CD14-positive monocyte (primary cell): ENCODE measurements at regions not wholly inside any gene's neighbourhood (a gene's known extent, or its start where the extent isn't known, plus 50 kb on each side); places are given as distances from the start of the nearest gene placed in this dataset. TPM values are rescaled to one million over a fixed set of nuclear protein-coding genes. Genes with fewer than 3 reads are reported as not detected.

Experiments
- DNase-seq, 3 donors: peaks; one replicate each; pipeline ENCODE4 v3.0.0-alpha.2; 2011 to 2022
- H2AFZ ChIP-seq: 2 replicates; pipeline ENCODE4 v1.6.0; 2012; ENCODE audit warnings: mild to moderate bottlenecking, low read depth, low read length, inconsistent platforms; ENCODE audit not compliant: insufficient read depth, poor library complexity, severe bottlenecking
- H3K27ac ChIP-seq, 2 donors: 1 replicate in 1 of 2; 2 replicates in 1 of 2; pipeline ENCODE4 v1.5.1; 2012 to 2013; ENCODE audit warnings: low read length in 2 of 2, control low read depth in 1 of 2, inconsistent platforms in 1 of 2, low read depth in 1 of 2, mild to moderate bottlenecking in 1 of 2
- H3K27me3 ChIP-seq, 2 donors: one replicate each; pipeline versions ENCODE4 v1.6.0 to v1.6.1; 2011 to 2013; ENCODE audit warnings: low read length in 2 of 2; ENCODE audit not compliant: control insufficient read depth in 2 of 2, insufficient read depth in 2 of 2
- H3K36me3 ChIP-seq, 2 donors: replicated peaks in 1 of 2; 1 replicate in 1 of 2; 2 replicates in 1 of 2; pipeline versions ENCODE4 v1.5.1 to v1.6.1; 2012 to 2013; ENCODE audit warnings: low read length in 2 of 2, control low read depth in 1 of 2, inconsistent platforms in 1 of 2, mild to moderate bottlenecking in 1 of 2; ENCODE audit not compliant: insufficient read depth in 2 of 2, control insufficient read depth in 1 of 2
- H3K4me1 ChIP-seq, 2 donors: 1 replicate in 1 of 2; 2 replicates in 1 of 2; pipeline versions ENCODE4 v1.5.1 to v1.6.1; 2012 to 2013; ENCODE audit warnings: low read length in 2 of 2, control low read depth in 1 of 2, inconsistent platforms in 1 of 2, mild to moderate bottlenecking in 1 of 2, moderate library complexity in 1 of 2; ENCODE audit not compliant: insufficient read depth in 2 of 2, control insufficient read depth in 1 of 2
- H3K4me2 ChIP-seq: replicated peaks from 2 replicates; pipeline ENCODE3; 2012; ENCODE audit warnings: low read length, moderate library complexity, mild to moderate bottlenecking; ENCODE audit not compliant: poor library complexity, severe bottlenecking; ENCODE audit errors: extremely low read depth
- H3K4me3 ChIP-seq, 3 experiments: fragments of 200-600 bp in 1 of 3; sonication (generic) in 1 of 3; replicated peaks in 1 of 3; 1 replicate in 2 of 3; 2 replicates in 1 of 3; pipeline ENCODE4 v1.5.1; 2011 to 2013; ENCODE audit warnings: low read length in 3 of 3, mild to moderate bottlenecking in 3 of 3, control low read depth in 2 of 3, low read depth in 2 of 3, inconsistent platforms in 1 of 3, moderate library complexity in 1 of 3
- H3K79me2 ChIP-seq: 2 replicates; pipeline ENCODE4 v1.6.0; 2012; ENCODE audit warnings: mild to moderate bottlenecking, control low read depth, inconsistent platforms, low read length, moderate library complexity; ENCODE audit not compliant: insufficient read depth
- H3K9ac ChIP-seq: 2 replicates; pipeline ENCODE4 v1.6.0; 2017; ENCODE audit warnings: low read length, mild to moderate bottlenecking; ENCODE audit not compliant: insufficient read depth, poor library complexity, severe bottlenecking
- H3K9me3 ChIP-seq, 2 donors: replicated peaks in 1 of 2; 1 replicate in 1 of 2; 2 replicates in 1 of 2; pipeline versions ENCODE4 v1.5.1 to v1.6.1; 2012 to 2013; ENCODE audit warnings: low read length in 2 of 2, control low read depth in 1 of 2; ENCODE audit not compliant: control insufficient read depth in 1 of 2, insufficient read depth in 1 of 2
- H4K20me1 ChIP-seq: 2 replicates; pipeline ENCODE4 v1.6.0; 2012; ENCODE audit warnings: mild to moderate bottlenecking, low read length, control low read depth, moderate library complexity; ENCODE audit not compliant: insufficient read depth
- H3K27ac Mint-ChIP-seq, 7 donors: one replicate each; pipeline ENCODE4 v1.8.0; 2020; ENCODE audit warnings: mild to moderate bottlenecking in 7 of 7, mixed read lengths in 7 of 7, moderate library complexity in 6 of 7, inconsistent platforms in 2 of 7
- H3K27me3 Mint-ChIP-seq, 3 donors: one replicate each; pipeline ENCODE4 v1.8.0; 2021 to 2022; ENCODE audit warnings: low read depth in 3 of 3, mild to moderate bottlenecking in 3 of 3, mixed read lengths in 3 of 3, moderate library complexity in 3 of 3, inconsistent platforms in 1 of 3
- H3K36me3 Mint-ChIP-seq, 2 donors: one replicate each; pipeline ENCODE4 v1.8.0; 2020; ENCODE audit warnings: mixed read lengths in 2 of 2, inconsistent platforms in 1 of 2, mild to moderate bottlenecking in 1 of 2
- H3K4me1 Mint-ChIP-seq: one replicate; pipeline ENCODE4 v1.8.0; 2020; ENCODE audit warnings: mild to moderate bottlenecking, mixed read lengths
- H3K4me3 Mint-ChIP-seq, 2 donors: one replicate each; pipeline ENCODE4 v1.8.0; 2020; ENCODE audit warnings: mild to moderate bottlenecking in 2 of 2, mixed read lengths in 2 of 2, moderate library complexity in 1 of 2
- H3K9me3 Mint-ChIP-seq, 7 donors: one replicate each; pipeline ENCODE4 v1.8.0; 2020 to 2022; ENCODE audit warnings: mixed read lengths in 7 of 7, mild to moderate bottlenecking in 6 of 7, moderate library complexity in 6 of 7, inconsistent platforms in 2 of 7
- WGBS: methylation state at CpG from one replicate; pipeline ENCODE4 v1.1.5; 2013; ENCODE audit warnings: missing lambda C conversion rate; ENCODE audit not compliant: insufficient coverage; 5-methylcytosine and 5-hydroxymethylcytosine counted together
- intact Hi-C, 2 donors: fragments of 100-400 bp; cut with micrococcal nuclease; formaldehyde crosslinking; loops; one replicate each; pipeline versions ENCODE4 v1.15.0 to v1.15.1; 2023
- small RNA-seq: library from RNA; depleted of rRNA; stranded (forward); fragments of <200 nt; gene quantifications from one replicate; pipeline ENCODE3, GENCODE V24; 2012; ENCODE audit warnings: low read depth; ENCODE audit not compliant: insufficient read length
- TF ChIP-seq, protein P1 (sequence below): fragments of 200-600 bp; IDR thresholded peaks from one replicate; pipeline ENCODE4 v1.8.0; 2022; ENCODE audit warnings: antibody characterized with exemption, mild to moderate bottlenecking

DNA sequence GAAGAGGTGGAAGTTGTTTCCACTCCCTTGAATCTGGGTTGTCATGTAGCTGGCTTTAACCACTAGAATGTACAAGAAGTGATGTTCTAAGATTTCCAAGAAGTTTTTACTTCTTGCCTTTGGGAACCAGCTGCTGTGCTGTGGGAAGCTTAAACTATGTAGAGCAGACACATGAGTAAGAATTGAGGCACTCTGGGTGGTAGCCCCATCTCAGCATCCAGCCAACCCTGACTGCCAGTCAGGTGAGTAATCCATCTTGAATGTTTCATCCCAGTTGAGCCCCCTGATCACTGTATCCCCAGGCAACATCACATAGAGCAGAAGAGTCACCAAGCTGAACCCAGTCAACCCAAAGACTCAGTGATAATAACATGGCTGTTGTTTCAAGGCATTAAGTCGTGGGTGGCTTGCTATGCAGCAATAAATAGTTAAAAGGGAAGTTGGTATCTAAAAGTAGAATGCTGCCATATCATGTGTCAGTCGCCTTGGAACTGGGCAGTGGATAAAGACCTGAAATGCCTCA lies 62.8 kb upstream of the GPR139 start:
- Histone ChIP-seq H3K4me3 (no peak overlapping the region), H4K20me1 (no peaks in the 10 kb centered on the region), H3K9me3 (peaks cover 0 to 4% of the 10 kb centered on the region in 2 donors), H3K4me1 (no peaks in the 10 kb centered on the region), H3K36me3 (no peaks in the 10 kb centered on the region), H3K4me2 (no peak overlapping the region), H3K27me3 (no peaks in the 10 kb centered on the region), H3K79me2 (no peaks in the 10 kb centered on the region), H3K9ac (no peak overlapping the region), H3K27ac (no peak overlapping the region), H2AFZ (no peak overlapping the region)
- no peaks in the 10 kb centered on the region for H3K36me3 Mint-ChIP-seq
- no peak overlapping the region for H3K27ac Mint-ChIP-seq
- intact Hi-C loops: no loop called here
- no peaks in the 10 kb centered on the region for H3K4me1 Mint-ChIP-seq
- no peak overlapping the region for H3K4me3 Mint-ChIP-seq
- TF ChIP-seq, protein P1, sequence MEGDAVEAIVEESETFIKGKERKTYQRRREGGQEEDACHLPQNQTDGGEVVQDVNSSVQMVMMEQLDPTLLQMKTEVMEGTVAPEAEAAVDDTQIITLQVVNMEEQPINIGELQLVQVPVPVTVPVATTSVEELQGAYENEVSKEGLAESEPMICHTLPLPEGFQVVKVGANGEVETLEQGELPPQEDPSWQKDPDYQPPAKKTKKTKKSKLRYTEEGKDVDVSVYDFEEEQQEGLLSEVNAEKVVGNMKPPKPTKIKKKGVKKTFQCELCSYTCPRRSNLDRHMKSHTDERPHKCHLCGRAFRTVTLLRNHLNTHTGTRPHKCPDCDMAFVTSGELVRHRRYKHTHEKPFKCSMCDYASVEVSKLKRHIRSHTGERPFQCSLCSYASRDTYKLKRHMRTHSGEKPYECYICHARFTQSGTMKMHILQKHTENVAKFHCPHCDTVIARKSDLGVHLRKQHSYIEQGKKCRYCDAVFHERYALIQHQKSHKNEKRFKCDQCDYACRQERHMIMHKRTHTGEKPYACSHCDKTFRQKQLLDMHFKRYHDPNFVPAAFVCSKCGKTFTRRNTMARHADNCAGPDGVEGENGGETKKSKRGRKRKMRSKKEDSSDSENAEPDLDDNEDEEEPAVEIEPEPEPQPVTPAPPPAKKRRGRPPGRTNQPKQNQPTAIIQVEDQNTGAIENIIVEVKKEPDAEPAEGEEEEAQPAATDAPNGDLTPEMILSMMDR: no peak
- no peak for DNase-seq
- WGBS: 90% methylated on average over 1 of the region's 2 CpGs
- peaks cover 0 to 3% (median 0%) of the 10 kb centered on the region in 7 donors for H3K9me3 Mint-ChIP-seq
- peaks cover 2 to 7% (median 3%) of the 10 kb centered on the region in 3 donors for H3K27me3 Mint-ChIP-seq

DNA sequence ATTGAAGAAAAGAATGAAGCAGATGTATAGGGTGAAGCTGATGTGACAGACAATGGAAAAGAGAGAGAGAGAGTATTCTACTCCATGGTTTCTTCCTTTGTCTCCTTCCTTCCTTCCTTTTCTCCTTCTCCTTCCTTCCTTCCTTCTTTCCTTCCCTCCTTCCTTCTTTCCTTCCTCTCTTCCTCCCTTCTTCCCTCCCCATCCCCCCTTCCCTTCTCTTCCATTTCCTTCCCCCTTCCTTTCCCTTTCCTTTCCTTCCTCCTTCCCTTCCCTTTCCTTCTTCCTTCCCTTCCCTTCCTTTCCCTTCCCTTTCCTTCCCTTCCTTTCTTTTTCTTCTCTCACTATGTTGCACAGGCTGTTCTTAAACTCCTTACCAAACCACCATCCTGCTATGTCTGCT lies 55.7 kb upstream of the GPR139 start:
- Histone ChIP-seq H3K36me3 (no peaks in the 10 kb centered on the region), H3K9me3 (peaks cover 8 to 22% of the 10 kb centered on the region in 2 donors), H3K9ac (no peak overlapping the region), H3K27me3 (no peaks in the 10 kb centered on the region), H3K27ac (no peak overlapping the region), H2AFZ (no peak overlapping the region), H3K4me3 (no peak overlapping the region), H4K20me1 (no peaks in the 10 kb centered on the region), H3K4me1 (no peaks in the 10 kb centered on the region), H3K4me2 (no peak overlapping the region), H3K79me2 (no peaks in the 10 kb centered on the region)
- Mint-ChIP-seq H3K4me1 (no peaks in the 10 kb centered on the region), H3K27ac (no peak overlapping the region), H3K27me3 (peaks cover 0 to 4% (median 2%) of the 10 kb centered on the region in 3 donors), H3K9me3 (peaks cover 7 to 18% (median 14%) of the 10 kb centered on the region in 7 donors), H3K4me3 (no peak overlapping the region), H3K36me3 (no peaks in the 10 kb centered on the region)
- TF ChIP-seq, protein P1: no peak
- no peak for DNase-seq
- intact Hi-C loops: no loop called here

Small RNA genes in the stretch of these regions (small RNA-seq; reads per million reads assigned to genes)
- not detected for gene SNRPEP3
